Suprapubic skin (tissue), 4 donors: ENCODE measurements at regions not wholly inside any gene's neighbourhood (a gene's known extent, or its start where the extent isn't known, plus 50 kb on each side); places are given as distances from the start of the nearest gene placed in this dataset.

ENCODE experiments used
- CTCF ChIP-seq, 2 donors: fragments of 200-600 bp in 1 of 2; fragments of 450-650 bp in 1 of 2; sonication (generic) in 1 of 2; IDR thresholded peaks; one replicate each; pipeline ENCODE4 v1.5.1; 2016 to 2019; ENCODE audit warnings: antibody characterized with exemption in 2 of 2, mild to moderate bottlenecking in 1 of 2, moderate library complexity in 1 of 2
- EP300 ChIP-seq: sonication (generic); formaldehyde crosslinking; IDR thresholded peaks from one replicate; pipeline ENCODE4 v1.6.1; 2017; ENCODE audit warnings: antibody characterized with exemption
- POLR2A ChIP-seq, 2 donors: fragments of 450-650 bp; IDR thresholded peaks; one replicate each; pipeline ENCODE4 v1.6.1; 2017; ENCODE audit warnings: antibody characterized with exemption in 2 of 2, mild to moderate bottlenecking in 2 of 2, moderate library complexity in 2 of 2
- POLR2AphosphoS5 ChIP-seq, 3 donors: sonication (generic); formaldehyde crosslinking; IDR thresholded peaks; one replicate each; pipeline ENCODE4 v1.6.1; 2017; ENCODE audit warnings: antibody characterized with exemption in 3 of 3

GRCh38 chr20:51131811-51132210, 108.9 kb upstream of the KCNG1 start:
- TF ChIP-seq EP300 (no peak), CTCF (IDR thresholded peaks at IDR 0.05) (no peak), POLR2AphosphoS5 (IDR thresholded peaks at IDR 0.05) (no peak), POLR2A (IDR thresholded peaks at IDR 0.05) (no peak)
